ENCODE measurements at regions not wholly inside any gene's neighbourhood (a gene's known extent, or its start where the extent isn't known, plus 50 kb on each side); places are given as distances from the start of the nearest gene placed in this dataset.
"Not testable (repeated sequence)": the region's sequence is repeated elsewhere in the genome, so short reads cannot be mapped to it uniquely, and the experiment has no call there.

- no peak for DNase-seq
Measured at GRCh38 chr2:19646987-19647386, 254.8 kb downstream of the TTC32 start.

GRCh38 chr2:19644763-19645162 lies 257.0 kb downstream of the TTC32 start:
- no peak for DNase-seq

GRCh38 chr2:19643117-19643518 lies 258.7 kb downstream of the TTC32 start:
- no peak for DNase-seq

- DNase-seq = no peak
Measured at GRCh38 chr2:19642501-19642900, 259.3 kb downstream of the TTC32 start.

GRCh38 chr2:19635951-19636510 lies 265.8 kb downstream of the TTC32 start:
- no peak for DNase-seq

- no peak for DNase-seq
Measured at GRCh38 chr2:19632403-19632991, 269.3 kb downstream of the TTC32 start.

GRCh38 chr2:19631871-19632270 lies 269.9 kb downstream of the TTC32 start:
- DNase-seq = no peak

- no peak for DNase-seq
Measured at GRCh38 chr2:19630921-19631320, 270.9 kb downstream of the TTC32 start.

- no peak for DNase-seq
Measured at GRCh38 chr2:19627359-19627758, 268.9 kb upstream of the OSR1 start.

GRCh38 chr2:19623488-19623887 lies 265.1 kb upstream of the OSR1 start:
- DNase-seq = no peak

- DNase-seq = no peak
Measured at GRCh38 chr2:19617257-19617848, 258.9 kb upstream of the OSR1 start.

- not testable (repeated sequence) for DNase-seq
Measured at GRCh38 chr2:19615402-19615801, 257.0 kb upstream of the OSR1 start.

- DNase-seq = no peak
Measured at GRCh38 chr2:19614066-19614465, 255.6 kb upstream of the OSR1 start.

GRCh38 chr2:19611491-19612332 lies 253.3 kb upstream of the OSR1 start:
- DNase-seq = no peak

- no peak for DNase-seq
Measured at GRCh38 chr2:19609266-19609665, 250.8 kb upstream of the OSR1 start.

GRCh38 chr2:19607931-19608771 lies 249.7 kb upstream of the OSR1 start:
- DNase-seq = no peak

- DNase-seq = no peak
Measured at GRCh38 chr2:19607400-19607799, 249.0 kb upstream of the OSR1 start.

GRCh38 chr2:19600982-19601381 lies 242.6 kb upstream of the OSR1 start:
- no peak for DNase-seq

GRCh38 chr2:19600506-19600905 lies 242.1 kb upstream of the OSR1 start:
- DNase-seq = no peak

GRCh38 chr2:19598971-19599370 lies 240.5 kb upstream of the OSR1 start:
- no peak for DNase-seq

GRCh38 chr2:19592197-19592596 lies 233.8 kb upstream of the OSR1 start:
- DNase-seq = no peak

GRCh38 chr2:19589791-19590190 lies 231.4 kb upstream of the OSR1 start:
- no peak for DNase-seq

- no peak for DNase-seq
Measured at GRCh38 chr2:19580830-19581229, 222.4 kb upstream of the OSR1 start.

All from stimulated activated CD4-positive, alpha-beta T cell treated with anti-CD3 and anti-CD28 coated beads, Interleukin-1b, Interleukin-23, amount 100 ng/mL, for 48 hours (primary cell).